ENCODE measurements at regions not wholly inside any gene's neighbourhood (a gene's known extent, or its start where the extent isn't known, plus 50 kb on each side); places are given as distances from the start of the nearest gene placed in this dataset.

DNA sequence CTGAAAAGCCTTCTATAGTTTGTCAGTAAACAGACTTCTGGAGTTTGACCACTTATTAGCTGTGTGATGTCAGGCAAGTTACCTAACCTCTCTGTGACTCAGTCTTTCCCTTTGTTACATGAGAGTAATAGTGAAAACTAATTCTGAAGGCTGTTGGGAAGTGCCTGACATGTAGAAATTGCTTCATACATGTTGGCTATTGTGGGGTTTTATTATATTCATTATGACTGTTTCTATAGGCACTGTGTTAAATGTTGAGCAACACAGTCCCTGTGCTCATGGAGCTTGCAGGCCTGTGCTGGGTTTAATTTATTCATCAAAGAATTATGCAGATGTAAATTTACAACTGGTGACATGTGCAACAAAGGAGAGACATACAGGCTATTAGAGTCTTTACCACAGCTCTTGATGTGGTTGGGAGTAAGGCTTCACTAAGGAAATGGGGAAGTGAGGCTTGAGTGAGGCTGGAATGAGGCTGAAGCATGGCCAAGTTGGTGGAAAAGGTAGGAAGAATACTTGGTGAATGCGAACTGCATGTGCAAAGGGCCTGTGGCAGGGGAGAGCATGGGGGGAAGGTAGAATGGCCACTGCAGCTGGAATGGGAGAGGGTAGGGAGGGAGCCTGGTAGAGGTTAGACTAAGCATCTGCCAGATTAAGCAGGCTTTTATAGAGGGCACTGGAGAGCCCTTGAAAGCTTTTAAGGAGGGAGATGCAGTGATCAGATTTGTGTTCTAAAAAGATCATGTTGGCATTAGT is 236.4 kb upstream of the CRY1 start:
- Histone ChIP-seq H3K9me3 (ENCODE audit: low read depth, low read length, poor library complexity, severe bottlenecking) (no peaks in the 10 kb centered on the region), H3K4me3 (ENCODE audit: low read depth, low read length, poor library complexity, severe bottlenecking) (no peak overlapping the region), H3K27me3 (replicated peaks; ENCODE audit: insufficient read depth, low read depth, low read length, poor library complexity) (no peaks in the 10 kb centered on the region), H3K36me3 (ENCODE audit: insufficient read depth, low read length, poor library complexity, severe bottlenecking) (no peaks in the 10 kb centered on the region), H3K27ac (ENCODE audit: low read depth, low read length, poor library complexity, severe bottlenecking) (no peak overlapping the region), H3K4me1 (ENCODE audit: insufficient read depth, low read length, poor library complexity, severe bottlenecking) (peaks cover 25% of the 10 kb centered on the region)
- ChIA-PET POLR2A (ENCODE audit: low non-redundant PET) (no interaction called here), CTCF (no interaction called here)
- TF ChIP-seq, protein P1, sequence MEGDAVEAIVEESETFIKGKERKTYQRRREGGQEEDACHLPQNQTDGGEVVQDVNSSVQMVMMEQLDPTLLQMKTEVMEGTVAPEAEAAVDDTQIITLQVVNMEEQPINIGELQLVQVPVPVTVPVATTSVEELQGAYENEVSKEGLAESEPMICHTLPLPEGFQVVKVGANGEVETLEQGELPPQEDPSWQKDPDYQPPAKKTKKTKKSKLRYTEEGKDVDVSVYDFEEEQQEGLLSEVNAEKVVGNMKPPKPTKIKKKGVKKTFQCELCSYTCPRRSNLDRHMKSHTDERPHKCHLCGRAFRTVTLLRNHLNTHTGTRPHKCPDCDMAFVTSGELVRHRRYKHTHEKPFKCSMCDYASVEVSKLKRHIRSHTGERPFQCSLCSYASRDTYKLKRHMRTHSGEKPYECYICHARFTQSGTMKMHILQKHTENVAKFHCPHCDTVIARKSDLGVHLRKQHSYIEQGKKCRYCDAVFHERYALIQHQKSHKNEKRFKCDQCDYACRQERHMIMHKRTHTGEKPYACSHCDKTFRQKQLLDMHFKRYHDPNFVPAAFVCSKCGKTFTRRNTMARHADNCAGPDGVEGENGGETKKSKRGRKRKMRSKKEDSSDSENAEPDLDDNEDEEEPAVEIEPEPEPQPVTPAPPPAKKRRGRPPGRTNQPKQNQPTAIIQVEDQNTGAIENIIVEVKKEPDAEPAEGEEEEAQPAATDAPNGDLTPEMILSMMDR (conservative IDR thresholded peaks at IDR 0.05; ENCODE audit: low read depth, low read length) = no peak
- no peak for TF ChIP-seq EZH2 (IDR thresholded peaks at IDR 0.05; ENCODE audit: borderline replicate concordance, low read depth, low read length, poor library complexity, severe bottlenecking)
- DNase-seq (ENCODE audit: low spot score) = peak; percentile 65
- intact Hi-C loops (cut with micrococcal nuclease; ENCODE audit: unreplicated experiment) = no loop called here
- BruUV-seq (replicated peaks) = no TSS peak

DNA sequence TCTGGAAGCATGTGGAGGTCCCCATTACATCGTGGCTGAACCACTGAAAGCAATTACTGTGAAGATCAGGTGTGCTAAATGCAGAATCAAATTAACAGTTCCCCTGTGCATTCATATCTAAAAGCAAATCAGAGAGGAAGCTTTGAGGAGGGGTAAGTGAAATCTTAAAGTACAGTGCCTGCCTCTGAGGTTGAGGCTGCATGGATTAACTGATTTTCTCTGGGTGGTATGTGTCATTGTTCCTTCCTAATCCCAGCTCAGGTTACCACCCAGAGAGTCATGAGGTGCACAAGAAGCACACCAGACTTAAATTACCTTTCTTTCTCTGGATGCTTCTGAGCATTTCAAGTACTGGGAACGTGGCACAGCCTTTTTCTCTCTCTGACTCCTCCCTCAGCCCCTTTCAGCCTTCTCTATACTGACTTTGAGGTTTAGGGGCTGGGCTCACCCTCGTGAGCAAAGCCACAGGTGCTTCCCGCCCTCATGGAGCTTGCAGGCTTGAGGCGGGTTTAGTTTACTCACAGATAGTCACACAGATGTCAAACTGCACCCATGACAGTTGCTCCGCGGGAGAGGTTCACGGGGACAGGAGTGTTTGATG is 237.6 kb upstream of the CRY1 start:
- ChIA-PET CTCF (no interaction called here), POLR2A (ENCODE audit: low non-redundant PET) (no interaction called here)
- H3K4me3 ChIP-seq (ENCODE audit: low read depth, low read length, poor library complexity, severe bottlenecking) = no peak overlapping the region
- no peaks in the 10 kb centered on the region for H3K9me3 ChIP-seq (ENCODE audit: low read depth, low read length, poor library complexity, severe bottlenecking)
- no peak overlapping the region for H3K27ac ChIP-seq (ENCODE audit: low read depth, low read length, poor library complexity, severe bottlenecking)
- no TSS peak for BruUV-seq (replicated peaks)
- no peak for TF ChIP-seq EZH2 (IDR thresholded peaks at IDR 0.05; ENCODE audit: borderline replicate concordance, low read depth, low read length, poor library complexity, severe bottlenecking)
- TF ChIP-seq, protein P1 (conservative IDR thresholded peaks at IDR 0.05; ENCODE audit: low read depth, low read length) = no peak
- peaks cover 25% of the 10 kb centered on the region for H3K4me1 ChIP-seq (ENCODE audit: insufficient read depth, low read length, poor library complexity, severe bottlenecking)
- no peaks in the 10 kb centered on the region for H3K36me3 ChIP-seq (ENCODE audit: insufficient read depth, low read length, poor library complexity, severe bottlenecking)
- H3K27me3 ChIP-seq (replicated peaks; ENCODE audit: insufficient read depth, low read depth, low read length, poor library complexity) = no peaks in the 10 kb centered on the region
- DNase-seq (ENCODE audit: low spot score) = no peak
- intact Hi-C loops (cut with micrococcal nuclease; ENCODE audit: unreplicated experiment) = no loop called here

DNA sequence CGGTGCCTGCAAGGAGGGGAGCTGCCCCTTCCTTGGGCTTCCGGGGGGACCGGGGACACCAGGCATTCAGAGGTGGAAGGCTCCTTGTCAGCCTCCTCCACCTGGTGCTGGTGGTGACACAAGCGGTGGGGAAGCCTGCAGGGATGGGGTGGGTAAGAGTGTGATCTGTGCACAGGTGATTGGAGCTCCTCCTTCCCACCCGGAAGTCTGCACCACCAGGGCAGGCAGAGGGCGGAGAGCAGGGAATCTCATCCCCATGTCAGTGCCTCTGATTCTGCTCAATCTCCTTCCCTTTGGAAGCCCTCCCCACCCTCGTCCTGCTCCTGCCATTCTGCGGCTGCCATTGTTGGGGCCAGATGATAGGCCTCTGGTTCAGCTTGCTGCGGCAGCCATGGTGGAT is 238.1 kb upstream of the CRY1 start:
- Histone ChIP-seq H3K27me3 (replicated peaks; ENCODE audit: insufficient read depth, low read depth, low read length, poor library complexity) (no peaks in the 10 kb centered on the region), H3K9me3 (ENCODE audit: low read depth, low read length, poor library complexity, severe bottlenecking) (no peaks in the 10 kb centered on the region), H3K36me3 (ENCODE audit: insufficient read depth, low read length, poor library complexity, severe bottlenecking) (no peaks in the 10 kb centered on the region), H3K27ac (ENCODE audit: low read depth, low read length, poor library complexity, severe bottlenecking) (no peak overlapping the region), H3K4me3 (ENCODE audit: low read depth, low read length, poor library complexity, severe bottlenecking) (no peak overlapping the region), H3K4me1 (ENCODE audit: insufficient read depth, low read length, poor library complexity, severe bottlenecking) (peaks cover 25% of the 10 kb centered on the region)
- no TSS peak for BruUV-seq (replicated peaks)
- TF ChIP-seq EZH2 (IDR thresholded peaks at IDR 0.05; ENCODE audit: borderline replicate concordance, low read depth, low read length, poor library complexity, severe bottlenecking) = no peak
- TF ChIP-seq, protein P1 (conservative IDR thresholded peaks at IDR 0.05; ENCODE audit: low read depth, low read length) = no peak
- POLR2A ChIA-PET (ENCODE audit: low non-redundant PET) = no interaction called here
- no peak for DNase-seq (ENCODE audit: low spot score)
- CTCF ChIA-PET = no interaction called here
- intact Hi-C loops (cut with micrococcal nuclease; ENCODE audit: unreplicated experiment) = no loop called here
